HepG2 (cell line): ENCODE measurements at regions not wholly inside any gene's neighbourhood (a gene's known extent, or its start where the extent isn't known, plus 50 kb on each side); places are given as distances from the start of the nearest gene placed in this dataset.
"Not testable (repeated sequence)": the region's sequence is repeated elsewhere in the genome, so short reads cannot be mapped to it uniquely, and the experiment has no call there.

Source experiments
- ATAC-seq: fragments of 200-7000 bp; cut with Tn5 transposase; 3 replicates; pipeline ENCODE4 v1.9.1; 2020; ENCODE audit warnings: mild to moderate bottlenecking, moderate library complexity
- BruUV-seq: library from RNA; stranded (reverse); fragments of 400-500 nt; replicated peaks from 2 replicates; lab custom pipeline; 2021; lab: Mats Ljungman, UMichigan
- CTCF ChIA-PET: fragments of 300-600 bp; formaldehyde crosslinking; extraction: SDS; loops from one replicate; lab custom pipeline; 2021; ENCODE audit warnings: low total read pairs, inconsistent platforms, low intra/inter-chr PET ratio; lab: Yijun Ruan, JAX
- POLR2A ChIA-PET: fragments of 350-600 bp; sonication (Branson Sonifier 250); formaldehyde crosslinking; loops from one replicate; lab custom pipeline; 2020; ENCODE audit warnings: antibody characterized with exemption, inconsistent platforms; lab: Yijun Ruan, JAX
- DNase-seq: peaks from one replicate; pipeline ENCODE4 v3.0.0-alpha.2; 2015; ENCODE audit warnings: low spot score
- FAIRE-seq: peaks from 3 replicates; lab custom pipeline; 2011; peaks lifted over from hg19 to GRCh38; lab: Jason Lieb, UNC
- H2AFZ ChIP-seq: one replicate; pipeline ENCODE4 v1.6.1; 2011; ENCODE audit warnings: low read length, inconsistent platforms
- H3K27ac ChIP-seq: fragments of 300-600 bp; 3 replicates; pipeline ENCODE4 v1.8.0; 2011; ENCODE audit warnings: mixed run types, mild to moderate bottlenecking, mixed read lengths, low read length, inconsistent platforms; ENCODE audit not compliant: insufficient read depth; ENCODE audit errors: extremely low read length
- H3K27me3 ChIP-seq, 2 experiments: fragments of 200-600 bp in 1 of 2; 2 replicates in 1 of 2; 3 replicates in 1 of 2; pipeline versions ENCODE4 v1.6.0 to v1.8.0; 2011; ENCODE audit warnings: low read length in 2 of 2, mild to moderate bottlenecking in 2 of 2, moderate library complexity in 2 of 2, inconsistent platforms in 1 of 2; ENCODE audit not compliant: insufficient read depth in 2 of 2, control insufficient read depth in 1 of 2
- H3K36me3 ChIP-seq, 2 experiments: fragments of 200-600 bp in 1 of 2; replicated peaks in 1 of 2; 2 replicates in 1 of 2; 3 replicates in 1 of 2; pipeline versions ENCODE4 v1.5.1 to v1.8.0; 2011; ENCODE audit warnings: low read length in 2 of 2, inconsistent platforms in 1 of 2; ENCODE audit not compliant: insufficient read depth in 2 of 2, control insufficient read depth in 1 of 2
- H3K4me1 ChIP-seq: 2 replicates; pipeline ENCODE4 v1.5.1; 2012; ENCODE audit warnings: low read length, inconsistent platforms; ENCODE audit not compliant: insufficient read depth
- H3K4me2 ChIP-seq: 2 replicates; pipeline ENCODE4 v1.6.0; 2011; ENCODE audit warnings: low read depth, low read length, inconsistent platforms
- H3K4me3 ChIP-seq, 3 experiments: fragments of 200-600 bp in 1 of 3; sonication (generic), shearing (Covaris generic) in 1 of 3; replicated peaks in 1 of 3; 2 replicates each; pipeline ENCODE4 v1.5.1; 2011 to 2016; ENCODE audit warnings: low read length in 3 of 3, inconsistent platforms in 2 of 3, low read depth in 2 of 3, mild to moderate bottlenecking in 2 of 3, control low read depth in 1 of 3, mixed read lengths in 1 of 3; ENCODE audit not compliant: insufficient read depth in 1 of 3
- H3K79me2 ChIP-seq: one replicate; pipeline ENCODE4 v1.6.1; 2011; ENCODE audit warnings: low read length, inconsistent platforms; ENCODE audit not compliant: insufficient read depth
- H3K9ac ChIP-seq: 2 replicates; pipeline ENCODE4 v1.6.0; 2011; ENCODE audit warnings: mild to moderate bottlenecking, low read depth, low read length, inconsistent platforms; ENCODE audit not compliant: insufficient read depth
- H3K9me3 ChIP-seq: 2 replicates; pipeline ENCODE4 v1.5.1; 2012; ENCODE audit warnings: mild to moderate bottlenecking, low read length
- H4K20me1 ChIP-seq: 2 replicates; pipeline ENCODE4 v1.6.0; 2011; ENCODE audit warnings: inconsistent platforms, mild to moderate bottlenecking, low read length, moderate library complexity; ENCODE audit not compliant: insufficient read depth
- ATF7-NPFF ChIP-seq: sonication (generic); formaldehyde crosslinking; IDR thresholded peaks from 2 replicates; pipeline ENCODE4 v1.8.1; 2023; ENCODE audit warnings: mild to moderate bottlenecking, low read depth, missing genetic modification reagents, moderate library complexity
- FOXA3 ChIP-seq: IDR thresholded peaks from 2 replicates; pipeline ENCODE4 v1.6.1; 2016; ENCODE audit warnings: missing genetic modification reagents, missing compliant biosample characterization
- KMT2A ChIP-seq: sonication (generic); formaldehyde crosslinking; IDR thresholded peaks from 2 replicates; pipeline ENCODE4 v1.4.0; 2020; ENCODE audit warnings: missing genetic modification reagents
- NFE2L1 ChIP-seq: sonication (generic); formaldehyde crosslinking; IDR thresholded peaks from 2 replicates; pipeline ENCODE4 v1.4.0; 2020; ENCODE audit warnings: missing genetic modification reagents, mild to moderate bottlenecking, borderline replicate concordance
- PCBP1 ChIP-seq: fragments of 200-400 bp; formaldehyde crosslinking; IDR thresholded peaks from 2 replicates; pipeline ENCODE4 v1.6.1; 2017; ENCODE audit warnings: mild to moderate bottlenecking, low read depth, low read length, borderline replicate concordance
- POLR2AphosphoS2 ChIP-seq: IDR thresholded peaks from 2 replicates; pipeline ENCODE4 v1.6.1; 2011; ENCODE audit warnings: low read depth, low read length, improper control_type of control experiment
- RBFOX2 ChIP-seq: fragments of 200-400 bp; formaldehyde crosslinking; IDR thresholded peaks from 2 replicates; pipeline ENCODE4 v1.6.1; 2017; ENCODE audit warnings: low read depth, mild to moderate bottlenecking, low read length
- TAF15 ChIP-seq: fragments of 200-400 bp; formaldehyde crosslinking; IDR thresholded peaks from one replicate; pipeline ENCODE4 v1.6.1; 2018; ENCODE audit warnings: mild to moderate bottlenecking, low read depth, low read length; ENCODE audit not compliant: poor library complexity, severe bottlenecking
- ZNF329 ChIP-seq: sonication (generic); formaldehyde crosslinking; IDR thresholded peaks from 2 replicates; pipeline ENCODE4 v1.9.0; 2021; ENCODE audit warnings: low read depth, mild to moderate bottlenecking, missing genetic modification reagents
- ZNF557 ChIP-seq: sonication (generic); formaldehyde crosslinking; IDR thresholded peaks from 2 replicates; pipeline ENCODE4 v1.4.0; 2020; ENCODE audit warnings: missing genetic modification reagents
- ZNF776 ChIP-seq: sonication (generic); formaldehyde crosslinking; IDR thresholded peaks from 2 replicates; pipeline ENCODE4 v1.4.0; 2020; ENCODE audit warnings: mild to moderate bottlenecking, missing genetic modification reagents
- WGBS: methylation state at CpG from one replicate; pipeline ENCODE4 v1.1.6; 2017; ENCODE audit warnings: low lambda C conversion rate; 5-methylcytosine and 5-hydroxymethylcytosine counted together
- in situ Hi-C: cut with HindIII; loops from 2 replicates; pipeline ENCODE4 v1.10.0; 2017; ENCODE audit warnings: low pct_unique_long_range_greater_than_20kb; ENCODE audit not compliant: extremely low pct_ligation_motif_present
- intact Hi-C: fragments of 100-400 bp; cut with micrococcal nuclease; formaldehyde crosslinking; loops from one replicate; pipeline ENCODE4 v1.10.0; 2022; ENCODE audit not compliant: unreplicated experiment
- TF ChIP-seq, protein P1 (sequence below): sonication (generic); formaldehyde crosslinking; IDR thresholded peaks from 2 replicates; pipeline ENCODE4 v1.8.1; 2023; ENCODE audit warnings: mild to moderate bottlenecking, inconsistent platforms, moderate library complexity, missing genetic modification reagents, borderline replicate concordance

DNA sequence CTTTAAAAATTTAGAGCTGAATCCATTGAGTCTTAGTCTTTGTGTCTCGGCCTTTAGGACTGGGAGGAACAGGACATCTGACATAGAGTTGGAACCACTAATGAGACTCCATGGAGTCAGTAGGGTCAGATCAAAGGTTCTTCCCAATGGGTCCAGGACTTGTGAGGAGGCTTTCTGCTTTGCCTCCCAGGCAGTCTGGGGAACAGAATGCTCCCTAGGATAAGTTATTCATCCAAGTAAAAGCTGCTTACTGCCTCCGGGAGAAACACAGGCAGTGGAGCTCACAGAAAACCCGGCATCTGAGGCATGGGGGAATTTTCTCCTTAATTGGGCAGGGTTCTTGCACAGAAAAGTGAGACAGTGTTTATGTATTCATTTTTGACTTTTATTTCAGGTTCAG lies 216.4 kb downstream of the SEC23IP start:
- Histone ChIP-seq H3K4me1 (no peaks in the 10 kb centered on the region), H3K27me3 (peaks cover 0 to 3% of the 10 kb centered on the region in 2 experiments; a peak in 2 of 5 replicates), H3K4me3 (no peak overlapping the region), H2AFZ (no peak overlapping the region), H3K79me2 (no peaks in the 10 kb centered on the region), H3K27ac (no peak overlapping the region), H3K36me3 (no peaks in the 10 kb centered on the region), H3K9me3 (no peaks in the 10 kb centered on the region), H3K4me2 (no peak overlapping the region), H4K20me1 (no peaks in the 10 kb centered on the region), H3K9ac (no peak overlapping the region)
- DNase-seq (no peak), FAIRE-seq (no peak), ATAC-seq (no peak)
- in situ Hi-C loops (no loop called here), intact Hi-C loops (no loop called here)
- POLR2A ChIA-PET, result no interaction called here
- CTCF ChIA-PET, result no interaction called here
- no TSS peak for BruUV-seq
- WGBS, result 0% methylated on average over 3 of the region's 3 CpGs
- TF ChIP-seq PCBP1, result no peak
- TF ChIP-seq RBFOX2, result no peak
- TF ChIP-seq, protein P1, sequence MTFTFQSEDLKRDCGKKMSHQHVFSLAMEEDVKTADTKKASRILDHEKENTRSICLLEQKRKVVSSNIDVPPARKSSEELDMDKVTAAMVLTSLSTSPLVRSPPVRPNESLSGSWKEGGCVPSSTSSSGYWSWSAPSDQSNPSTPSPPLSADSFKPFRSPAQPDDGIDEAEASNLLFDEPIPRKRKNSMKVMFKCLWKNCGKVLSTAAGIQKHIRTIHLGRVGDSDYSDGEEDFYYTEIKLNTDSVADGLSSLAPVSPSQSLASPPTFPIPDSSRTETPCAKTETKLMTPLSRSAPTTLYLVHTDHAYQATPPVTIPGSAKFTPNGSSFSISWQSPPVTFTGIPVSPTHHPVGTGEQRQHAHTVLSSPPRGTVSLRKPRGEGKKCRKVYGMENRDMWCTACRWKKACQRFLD, result no peak
- no peak for TF ChIP-seq NFE2L1 (CRISPR knock-in tag)
- no peak for TF ChIP-seq ZNF776 (CRISPR knock-in tag)
- no peak for TF ChIP-seq TAF15
- no peak for TF ChIP-seq ZNF557 (CRISPR knock-in tag)
- no peak for TF ChIP-seq FOXA3
- TF ChIP-seq ATF7-NPFF (CRISPR knock-in tag), result no peak
- TF ChIP-seq KMT2A, result no peak
- TF ChIP-seq POLR2AphosphoS2, result no peak
- no peak for TF ChIP-seq ZNF329 (CRISPR knock-in tag)

- in situ Hi-C loops, H3K27me3 ChIP-seq, DNase-seq, ATAC-seq, FAIRE-seq, H3K4me1 ChIP-seq, H3K9me3 ChIP-seq, BruUV-seq, CTCF ChIA-PET, H4K20me1 ChIP-seq, POLR2A ChIA-PET, H3K4me3 ChIP-seq, H3K9ac ChIP-seq, intact Hi-C loops, H3K36me3 ChIP-seq, H3K4me2 ChIP-seq, H3K27ac ChIP-seq, H2AFZ ChIP-seq, H3K79me2 ChIP-seq: not testable (repeated sequence)
- 27% methylated on average over 4 of the region's 4 CpGs for WGBS
These were observed 217.2 kb downstream of the SEC23IP start for GRCh38 chr10:120109725-120110124.
